Stimulated activated CD4-positive, alpha-beta T cell treated with anti-CD3 and anti-CD28 coated beads, Interleukin-15, amount 100 ng/mL, for 48 hours (primary cell): ENCODE measurements at regions not wholly inside any gene's neighbourhood (a gene's known extent, or its start where the extent isn't known, plus 50 kb on each side); places are given as distances from the start of the nearest gene placed in this dataset.

Source experiments
- DNase-seq, 2 donors: peaks; one replicate each; pipeline ENCODE4 v3.0.0-alpha.2; 2020; ENCODE audit warnings: low read depth in 2 of 2

GRCh38 chr17:79521225-79521624, 89.6 kb downstream of the RBFOX3 start:
- no peak for DNase-seq

- DNase-seq = no peak
Observed at GRCh38 chr17:79520167-79521165, 90.4 kb downstream of the RBFOX3 start.

GRCh38 chr17:79519601-79520000, 91.2 kb downstream of the RBFOX3 start:
- no peak for DNase-seq

- no peak for DNase-seq
Observed at GRCh38 chr17:79518585-79519523, 92.0 kb downstream of the RBFOX3 start.

GRCh38 chr17:79517827-79518584, 92.8 kb downstream of the RBFOX3 start:
- no peak for DNase-seq

- DNase-seq = no peak
Observed at GRCh38 chr17:79515646-79516571, 94.9 kb downstream of the RBFOX3 start.

GRCh38 chr17:79515110-79515509, 95.7 kb downstream of the RBFOX3 start:
- DNase-seq = no peak

- DNase-seq = no peak
Observed at GRCh38 chr17:79513820-79514535, 96.9 kb downstream of the RBFOX3 start.

- DNase-seq = no peak
Observed at GRCh38 chr17:79513206-79513605, 97.6 kb downstream of the RBFOX3 start.

- no peak for DNase-seq
Observed at GRCh38 chr17:79511471-79511870, 99.4 kb downstream of the RBFOX3 start.

GRCh38 chr17:79510071-79510470, 100.8 kb downstream of the RBFOX3 start:
- no peak for DNase-seq

- DNase-seq = no peak
Observed at GRCh38 chr17:79509490-79509889, 101.4 kb downstream of the RBFOX3 start.

GRCh38 chr17:79509008-79509407, 101.8 kb downstream of the RBFOX3 start:
- DNase-seq = no peak

- DNase-seq = no peak
Observed at GRCh38 chr17:79508291-79508716, 102.5 kb downstream of the RBFOX3 start.

GRCh38 chr17:79506955-79507354, 103.9 kb downstream of the RBFOX3 start:
- no peak for DNase-seq

- no peak for DNase-seq
Observed at GRCh38 chr17:79506150-79506870, 104.5 kb downstream of the RBFOX3 start.

GRCh38 chr17:79505199-79505598, 105.7 kb downstream of the RBFOX3 start:
- DNase-seq = no peak

GRCh38 chr17:79504181-79504605, 106.7 kb downstream of the RBFOX3 start:
- DNase-seq = no peak
